Thyroid gland (tissue), 4 donors: ENCODE measurements at regions not wholly inside any gene's neighbourhood (a gene's known extent, or its start where the extent isn't known, plus 50 kb on each side); places are given as distances from the start of the nearest gene placed in this dataset.

Source experiments
- CTCF ChIP-seq, 6 experiments: fragments of 200-600 bp in 3 of 6; fragments of 450-650 bp in 3 of 6; sonication (generic) in 3 of 6; IDR thresholded peaks; one replicate each; pipeline ENCODE4 v1.5.1; 2016 to 2019; ENCODE audit warnings: antibody characterized with exemption in 6 of 6, mild to moderate bottlenecking in 2 of 6, inconsistent platforms in 1 of 6, moderate library complexity in 1 of 6
- POLR2A ChIP-seq, 2 donors: fragments of 450-650 bp; IDR thresholded peaks; one replicate each; pipeline ENCODE4 v1.6.1; 2017; ENCODE audit warnings: antibody characterized with exemption in 2 of 2, mild to moderate bottlenecking in 2 of 2, moderate library complexity in 1 of 2

GRCh38 chr12:58349161-58349560 lies 407.8 kb downstream of the ATP23 start:
- TF ChIP-seq CTCF (IDR thresholded peaks at IDR 0.05), result no peak
- TF ChIP-seq POLR2A (IDR thresholded peaks at IDR 0.05), result no peak
